NCI-H2107 treated with DMSO at 0.1 percent for 48 hours (cell line): ENCODE measurements at regions not wholly inside any gene's neighbourhood (a gene's known extent, or its start where the extent isn't known, plus 50 kb on each side); places are given as distances from the start of the nearest gene placed in this dataset.

Experiments used
- DNase-seq: peaks from one replicate; lab custom pipeline; 2025; ENCODE audit not compliant: unreplicated experiment; lab: John Stamatoyannopoulos, UW

DNA sequence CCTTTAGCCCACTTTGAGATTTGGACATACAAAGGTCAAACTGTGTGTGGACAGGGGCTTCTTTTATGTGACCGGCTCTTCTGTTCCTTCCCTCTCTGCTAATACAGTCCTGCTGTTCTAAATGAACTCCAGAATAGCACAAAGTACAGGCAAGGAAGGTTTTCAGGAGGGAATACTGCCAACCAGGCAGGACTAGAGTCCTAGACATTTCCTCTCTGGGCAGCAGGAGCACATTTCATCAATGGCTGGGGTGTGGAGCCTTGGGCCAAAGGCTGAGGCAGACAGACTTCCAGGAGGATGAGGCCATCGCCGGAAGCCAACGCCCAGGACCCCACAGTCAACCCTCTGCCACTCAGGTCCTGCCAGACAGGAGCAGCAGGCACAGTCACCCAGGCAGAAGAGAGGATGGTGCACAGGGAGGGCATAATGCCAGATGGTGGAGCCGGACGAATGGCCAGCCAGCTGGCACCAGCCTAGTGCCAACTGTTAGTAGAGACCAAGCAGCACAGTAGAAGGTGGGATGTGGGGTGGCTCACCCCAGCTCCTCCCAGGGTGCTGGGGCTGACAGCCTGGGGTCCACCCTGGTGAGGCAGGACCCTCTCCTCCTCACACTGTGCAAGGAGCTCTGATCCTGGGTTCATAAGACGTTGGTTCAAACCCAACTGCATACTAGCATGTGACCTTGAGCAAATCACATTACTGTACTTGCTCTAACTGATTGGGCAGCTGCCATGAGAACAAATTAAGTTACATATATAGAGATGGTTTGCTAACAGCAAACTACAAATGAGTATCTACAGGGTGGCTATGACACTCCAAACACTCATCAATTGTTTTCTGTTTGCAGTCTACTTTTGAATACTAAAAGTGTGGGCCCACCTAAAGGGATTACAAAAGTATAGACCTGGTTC, 410.7 kb downstream of the SIPA1L2 start:
- no peak for DNase-seq

DNA sequence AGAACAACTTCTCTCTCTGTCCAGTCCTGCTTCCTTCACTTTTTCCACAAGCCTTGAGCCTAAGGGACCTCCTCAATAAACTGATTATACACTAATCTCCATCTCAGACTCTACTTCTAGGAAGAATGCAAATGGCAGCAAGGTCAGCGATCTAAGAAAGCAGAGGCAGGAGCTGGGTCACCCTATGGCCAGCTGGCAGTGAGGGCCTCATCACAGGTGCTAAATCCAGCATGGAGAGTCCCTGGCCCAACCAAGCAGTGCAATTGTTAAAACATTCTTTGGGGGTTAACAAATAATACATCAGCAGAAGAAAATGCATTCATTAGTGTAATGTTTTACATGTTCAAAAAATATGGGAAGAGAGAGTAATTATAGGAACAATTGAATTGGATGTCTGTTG, 416.0 kb downstream of the SIPA1L2 start:
- DNase-seq, result no peak

DNA sequence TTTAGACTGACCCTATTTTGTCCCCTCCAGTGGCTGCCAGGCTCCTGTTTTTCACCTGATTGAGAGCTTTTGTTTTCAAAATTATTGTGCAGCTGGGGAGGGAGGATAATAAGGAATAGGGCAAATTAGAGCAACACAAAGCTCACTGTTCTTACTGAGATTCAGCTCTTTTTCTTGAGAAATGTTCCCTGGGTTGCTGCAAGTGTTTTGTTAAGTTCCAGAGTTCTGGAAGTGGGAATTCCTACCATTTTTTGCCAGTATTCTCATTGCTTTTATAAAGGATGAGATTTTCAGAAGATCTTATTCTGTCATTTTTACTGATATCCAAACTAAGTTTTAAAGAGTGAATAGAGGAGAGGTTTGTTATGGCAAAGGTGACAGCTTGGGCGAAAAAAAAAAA, 417.7 kb downstream of the SIPA1L2 start:
- DNase-seq, result no peak

DNA sequence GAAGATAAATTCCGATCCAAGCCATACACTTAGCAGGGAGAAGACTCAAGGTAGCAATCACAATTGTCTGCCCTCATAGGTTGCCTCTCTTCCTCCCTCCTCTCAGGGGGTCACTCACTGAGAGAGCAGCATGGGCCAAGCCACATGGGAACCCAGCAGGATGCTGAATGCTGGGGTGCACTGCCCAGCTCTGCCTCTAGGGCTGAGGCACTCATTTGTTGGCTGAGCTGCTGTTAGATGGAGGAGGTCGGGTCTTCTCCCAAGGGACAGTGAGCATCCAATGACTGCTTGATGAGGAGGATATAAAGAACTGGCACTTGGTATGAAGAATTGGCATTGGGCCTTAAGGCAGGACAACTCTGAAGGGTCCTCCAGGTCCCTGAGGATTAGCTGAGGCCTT, 418.8 kb downstream of the SIPA1L2 start:
- no peak for DNase-seq

GRCh38 chr1:232209357-232209756, 420.6 kb downstream of the SIPA1L2 start:
- DNase-seq, result no peak

DNA sequence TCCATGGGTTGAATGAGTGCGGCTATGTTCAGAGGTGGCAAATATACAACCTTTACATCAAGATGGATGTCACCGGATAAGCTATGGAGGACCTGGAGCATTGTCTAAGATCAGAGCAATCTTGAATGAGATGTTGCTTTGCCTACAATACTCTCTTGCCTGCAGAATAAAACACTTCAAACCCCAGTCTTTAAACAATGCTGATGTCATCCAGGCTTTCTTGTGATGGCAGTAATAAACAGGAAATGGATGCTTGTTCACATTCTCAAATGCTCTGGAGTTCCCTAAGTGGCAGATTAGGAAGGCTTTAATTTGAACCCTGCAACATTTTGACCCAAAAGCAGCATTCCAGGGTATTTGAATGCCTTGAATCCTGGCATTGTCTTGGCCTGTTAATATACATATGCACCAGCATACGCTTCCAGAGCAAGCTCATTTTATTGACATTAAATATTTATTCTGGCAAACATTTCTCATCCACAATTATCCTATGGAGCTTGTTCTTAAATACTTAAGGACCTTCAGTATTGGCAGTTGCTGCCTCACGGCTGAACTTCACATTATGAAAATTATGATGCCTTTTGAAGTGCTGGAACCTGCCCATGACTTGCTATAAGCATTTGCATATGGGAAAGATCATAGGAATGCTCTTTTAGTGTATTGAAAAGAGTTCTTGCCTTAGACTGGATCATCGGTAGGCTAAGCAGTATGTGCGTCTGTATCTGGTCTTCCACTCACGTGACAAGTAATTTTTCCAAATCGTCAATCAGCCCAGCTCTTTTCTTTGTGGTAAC, 422.7 kb downstream of the SIPA1L2 start:
- no peak for DNase-seq

- no peak for DNase-seq
Observed at GRCh38 chr1:232204269-232204668, 425.7 kb downstream of the SIPA1L2 start.

DNA sequence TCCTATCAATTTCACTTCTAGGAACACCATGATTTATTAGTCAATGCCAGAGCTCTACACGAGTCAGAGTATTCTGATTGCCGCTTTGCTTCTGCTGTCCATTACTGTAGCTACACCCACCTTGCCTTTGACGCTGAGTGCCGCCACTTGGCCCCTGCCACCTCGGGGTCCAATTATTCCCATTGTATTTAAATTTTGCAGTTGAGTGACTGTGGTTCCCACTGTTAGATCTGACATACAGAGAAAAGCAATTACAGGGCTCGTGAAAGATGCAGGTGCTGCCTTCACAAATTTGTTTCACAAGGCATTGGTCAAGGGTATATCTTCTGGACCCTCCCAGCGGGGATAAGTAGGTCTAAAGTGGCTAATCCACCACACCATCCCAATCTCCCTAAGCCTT, 428.9 kb downstream of the SIPA1L2 start:
- no peak for DNase-seq

DNA sequence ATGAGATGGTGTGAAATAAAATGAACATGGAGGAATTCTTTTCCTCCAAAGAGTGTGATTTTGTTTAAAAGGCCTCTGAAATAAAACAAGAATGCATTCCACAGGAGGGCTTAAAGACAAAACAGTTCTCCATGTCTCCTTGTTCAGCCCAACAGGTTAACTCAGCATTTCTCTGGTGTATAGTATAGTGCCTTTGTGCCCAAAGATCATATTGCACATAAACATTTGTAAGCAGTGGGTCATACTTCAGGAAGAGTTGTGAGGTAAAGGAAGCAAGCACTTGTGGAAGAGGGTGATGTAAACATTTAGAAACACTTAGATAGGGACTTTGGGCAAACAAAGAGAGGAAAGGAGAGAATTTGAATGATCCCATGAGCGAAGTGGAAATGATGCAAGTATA, 433.9 kb downstream of the SIPA1L2 start:
- DNase-seq, result peak; percentile 6

DNA sequence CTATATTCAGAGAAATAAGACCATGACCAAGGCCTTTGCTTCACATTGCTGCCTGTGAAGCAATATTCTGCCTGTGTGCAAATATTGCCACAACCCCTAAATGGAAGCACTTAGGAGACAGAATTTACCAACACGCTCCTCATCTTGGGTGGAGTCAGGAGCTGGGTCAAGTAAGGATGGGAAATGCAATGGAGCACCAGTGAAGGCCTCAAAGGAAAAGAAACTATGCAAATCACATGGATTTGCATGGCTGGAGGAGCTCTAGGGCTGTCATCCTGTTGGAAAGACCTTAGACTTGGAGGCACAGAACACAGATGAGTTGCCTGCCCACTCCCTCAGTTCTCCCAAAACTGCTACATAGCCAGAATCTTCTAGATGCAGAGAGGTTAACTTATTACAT, 435.5 kb downstream of the SIPA1L2 start:
- DNase-seq, result no peak

GRCh38 chr1:232193451-232193783, 436.5 kb downstream of the SIPA1L2 start:
- no peak for DNase-seq

- DNase-seq, result no peak
Observed at GRCh38 chr1:232192781-232193450, 437.0 kb downstream of the SIPA1L2 start.

GRCh38 chr1:232191560-232191959, 438.4 kb downstream of the SIPA1L2 start:
- no peak for DNase-seq

DNA sequence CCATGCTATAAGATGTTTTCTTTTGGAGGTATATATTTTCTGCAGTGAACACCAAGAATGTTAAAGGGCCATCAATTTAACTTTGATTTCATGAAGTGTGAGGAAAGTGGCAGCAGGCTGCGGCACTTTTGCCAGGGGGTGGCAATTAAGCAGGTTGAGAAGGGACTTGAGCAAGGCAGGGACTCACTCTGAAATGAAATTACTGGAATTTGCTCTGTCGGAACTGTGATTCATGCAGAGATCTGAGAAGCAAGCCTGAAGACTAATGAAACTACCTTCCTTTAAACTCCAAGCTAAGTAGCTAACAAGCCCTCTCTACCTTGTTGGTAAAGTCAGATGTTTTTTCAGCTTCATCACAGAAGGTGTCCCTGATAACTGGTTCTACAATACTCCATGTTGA, 441.6 kb downstream of the SIPA1L2 start:
- no peak for DNase-seq

- no peak for DNase-seq
Observed at GRCh38 chr1:232186931-232187330, 443.0 kb downstream of the SIPA1L2 start.

DNA sequence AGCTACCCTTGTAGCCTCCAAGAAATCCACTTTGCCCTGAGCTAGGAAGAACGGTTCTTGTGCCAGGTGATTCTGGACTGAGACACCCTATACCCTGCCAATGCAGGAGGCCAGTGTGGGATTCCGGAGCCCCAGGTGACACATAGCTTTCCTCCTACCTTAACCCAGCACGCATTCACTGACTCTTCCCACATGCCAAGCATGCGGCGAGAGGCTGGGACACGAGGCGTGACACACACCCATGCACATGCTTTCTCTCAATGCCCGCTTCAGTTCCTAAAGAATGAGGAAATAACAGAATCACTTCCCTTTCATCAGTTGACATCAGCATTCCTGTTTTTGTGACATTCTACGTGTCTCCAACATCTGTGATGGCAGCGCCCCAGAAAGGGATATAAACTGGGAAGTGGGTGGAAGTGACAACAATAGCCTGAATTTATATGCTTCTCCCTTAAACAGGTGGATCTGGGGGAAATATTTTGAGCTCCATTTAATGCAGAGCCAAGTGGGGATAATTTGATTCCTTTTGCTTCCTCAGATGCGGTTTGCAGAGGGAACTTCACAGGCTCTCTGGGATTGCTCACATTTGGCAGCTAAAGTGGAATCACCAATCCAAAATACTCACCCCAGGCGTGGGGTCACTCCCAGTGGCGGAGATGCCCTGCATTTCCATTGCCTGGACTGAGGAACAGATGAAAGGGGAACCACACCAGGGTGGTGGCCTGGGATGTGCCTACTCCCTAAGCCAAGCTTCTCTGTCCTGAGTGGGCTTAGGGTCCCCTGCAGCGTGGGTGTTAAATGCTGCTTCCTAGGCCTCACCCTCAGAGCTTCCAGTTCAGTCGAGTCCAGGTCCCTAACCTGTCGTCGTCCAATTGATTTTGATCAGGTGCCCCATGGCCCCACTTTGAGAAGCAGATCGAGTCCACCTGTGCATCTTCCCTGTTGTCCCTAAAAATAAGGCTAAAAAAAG, 445.1 kb downstream of the SIPA1L2 start:
- DNase-seq, result no peak

DNA sequence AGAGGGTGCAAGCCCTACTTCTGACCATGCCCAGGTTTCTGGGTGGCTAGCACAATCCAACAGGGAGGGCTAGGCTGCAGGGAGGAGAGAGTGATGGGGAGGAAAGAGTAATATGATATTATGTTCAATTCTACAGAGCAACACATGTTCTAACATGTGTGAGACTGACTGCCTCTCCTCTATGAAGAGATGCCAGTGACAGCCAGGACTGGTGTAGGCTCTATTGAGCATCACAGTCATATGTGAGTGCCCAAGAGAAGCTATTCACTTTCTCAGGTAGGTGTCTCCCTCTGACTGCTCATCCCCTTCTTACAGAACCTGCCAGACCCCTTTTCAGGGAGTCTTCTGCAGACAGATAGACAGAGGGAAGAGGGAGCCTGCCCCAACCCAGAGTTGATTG, 446.1 kb downstream of the SIPA1L2 start:
- no peak for DNase-seq

- no peak for DNase-seq
Observed at GRCh38 chr1:232183266-232183800, 446.6 kb downstream of the SIPA1L2 start.

DNA sequence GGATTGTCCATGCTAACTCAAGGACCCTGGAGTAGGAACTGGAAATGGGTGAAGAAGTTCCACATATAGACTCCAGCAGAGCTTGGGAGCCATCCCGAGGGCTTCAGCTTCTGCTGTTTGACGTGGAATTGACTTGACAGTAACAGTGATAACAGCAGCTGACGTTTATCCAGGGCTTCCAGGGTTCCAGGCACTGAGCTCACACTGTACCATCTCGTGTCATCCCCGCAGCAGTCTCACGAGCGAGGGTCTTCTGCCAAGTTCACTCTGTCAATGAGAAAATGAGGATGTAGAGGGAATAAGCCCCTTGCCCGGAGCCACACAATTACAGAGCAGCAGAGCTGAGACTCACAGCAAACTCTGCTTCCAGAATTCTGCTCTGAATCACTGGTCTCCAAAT, 447.7 kb downstream of the SIPA1L2 start:
- DNase-seq, result no peak

DNA sequence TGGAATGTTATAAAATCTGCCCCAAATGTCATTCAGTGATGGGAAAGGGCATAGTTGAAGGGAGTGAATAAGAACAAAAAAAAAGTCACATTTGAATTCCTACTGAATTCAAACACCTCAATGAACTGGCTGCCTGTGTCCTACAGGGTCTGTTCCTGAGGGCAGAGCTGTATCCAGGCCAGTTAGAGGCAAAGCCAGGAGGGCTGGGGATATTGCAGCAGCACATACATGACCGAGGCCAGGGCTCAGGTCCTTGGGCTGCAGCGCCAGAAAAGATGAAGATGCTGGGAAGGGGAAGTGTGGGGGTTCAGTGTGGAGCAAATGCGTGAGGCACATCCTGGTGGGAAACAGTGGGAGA, 449.2 kb downstream of the SIPA1L2 start:
- DNase-seq, result no peak
